SK-N-SH treated with all-trans-retinoic acid at 6 μM for 48 hours (cell line): ENCODE measurements at regions not wholly inside any gene's neighbourhood (a gene's known extent, or its start where the extent isn't known, plus 50 kb on each side); places are given as distances from the start of the nearest gene placed in this dataset.

ENCODE experiments used
- ATAC-seq: fragments of 200-7000 bp; cut with Tn5 transposase; 3 replicates; pipeline ENCODE4 v1.9.1; 2020; ENCODE audit warnings: mild to moderate bottlenecking, moderate library complexity
- ARNTL ChIP-seq: fragments of 450-650 bp; formaldehyde crosslinking; IDR thresholded peaks from 2 replicates; pipeline ENCODE4 v1.5.0; 2020; ENCODE audit warnings: low read depth, mild to moderate bottlenecking, moderate library complexity, borderline replicate concordance
- BACH2 ChIP-seq: fragments of 250-450 bp; sonication (Bioruptor Pico); IDR thresholded peaks from 2 replicates; pipeline ENCODE4 v1.9.0; 2021; ENCODE audit warnings: mild to moderate bottlenecking, borderline replicate concordance
- CSDC2 ChIP-seq: fragments of 250-450 bp; sonication (Bioruptor Pico); IDR thresholded peaks from 2 replicates; pipeline ENCODE4 v1.5.0; 2020; ENCODE audit warnings: mild to moderate bottlenecking, moderate library complexity
- ESRRG ChIP-seq: fragments of 250-450 bp; sonication (Bioruptor Pico); IDR thresholded peaks from 2 replicates; pipeline ENCODE4 v1.6.1; 2021; ENCODE audit warnings: mild to moderate bottlenecking
- GLIS3 ChIP-seq: fragments of 250-450 bp; sonication (Bioruptor Pico); IDR thresholded peaks from 2 replicates; pipeline ENCODE4 v1.5.0; 2020; ENCODE audit warnings: mild to moderate bottlenecking, moderate library complexity
- ISL1 ChIP-seq: fragments of 250-450 bp; sonication (Bioruptor Pico); IDR thresholded peaks from 2 replicates; pipeline ENCODE4 v2.1.2; 2022; ENCODE audit warnings: mild to moderate bottlenecking, moderate library complexity
- OSR1 ChIP-seq: fragments of 250-450 bp; sonication (Bioruptor Pico); IDR thresholded peaks from 2 replicates; pipeline ENCODE4 v1.8.0; 2022; ENCODE audit warnings: moderate library complexity, mild to moderate bottlenecking, inconsistent platforms
- PATZ1 ChIP-seq: fragments of 250-450 bp; sonication (Bioruptor Pico); IDR thresholded peaks from 2 replicates; pipeline ENCODE4 v1.8.0; 2020; ENCODE audit warnings: mild to moderate bottlenecking, moderate library complexity, borderline replicate concordance
- POU6F1 ChIP-seq: fragments of 250-450 bp; sonication (Bioruptor Pico); IDR thresholded peaks from 2 replicates; pipeline ENCODE4 v1.8.0; 2021; ENCODE audit warnings: low read depth, mild to moderate bottlenecking, moderate library complexity, borderline replicate concordance
- RARB ChIP-seq: fragments of 250-450 bp; sonication (Bioruptor Pico); IDR thresholded peaks from 2 replicates; pipeline ENCODE4 v1.8.0; 2021; ENCODE audit warnings: mild to moderate bottlenecking, moderate library complexity
- SNAI2 ChIP-seq: fragments of 250-450 bp; sonication (Bioruptor Pico); IDR thresholded peaks from 2 replicates; pipeline ENCODE4 v1.5.0; 2020; ENCODE audit warnings: mild to moderate bottlenecking, moderate library complexity
- TCF4 ChIP-seq: fragments of 250-450 bp; sonication (Bioruptor Pico); IDR thresholded peaks from 2 replicates; pipeline ENCODE4 v1.8.0; 2021; ENCODE audit warnings: mild to moderate bottlenecking, moderate library complexity, borderline replicate concordance
- TOX ChIP-seq: fragments of 250-450 bp; sonication (Bioruptor Pico); IDR thresholded peaks from 2 replicates; pipeline ENCODE4 v1.8.0; 2021; ENCODE audit warnings: mild to moderate bottlenecking, moderate library complexity, borderline replicate concordance
- TSHZ2 ChIP-seq: fragments of 250-450 bp; sonication (Bioruptor Pico); IDR thresholded peaks from 2 replicates; pipeline ENCODE4 v1.5.0; 2020; ENCODE audit warnings: mild to moderate bottlenecking, moderate library complexity
- ZFP3 ChIP-seq: fragments of 250-450 bp; sonication (Bioruptor Pico); IDR thresholded peaks from 2 replicates; pipeline ENCODE4 v1.5.0; 2020; ENCODE audit warnings: mild to moderate bottlenecking, moderate library complexity
- ZFP30 ChIP-seq: fragments of 450-650 bp; formaldehyde crosslinking; IDR thresholded peaks from 2 replicates; pipeline ENCODE4 v1.5.0; 2022; ENCODE audit warnings: mild to moderate bottlenecking, moderate library complexity
- ZNF565 ChIP-seq: fragments of 450-650 bp; formaldehyde crosslinking; conservative IDR thresholded peaks from 2 replicates; pipeline ENCODE4 v1.5.0; 2020; ENCODE audit warnings: low read depth, mild to moderate bottlenecking, moderate library complexity
- ZNF70 ChIP-seq: fragments of 450-650 bp; formaldehyde crosslinking; IDR thresholded peaks from 2 replicates; pipeline ENCODE4 v1.5.0; 2020; ENCODE audit warnings: mild to moderate bottlenecking, moderate library complexity
- ZNF8 ChIP-seq: fragments of 450-650 bp; formaldehyde crosslinking; IDR thresholded peaks from 2 replicates; pipeline ENCODE4 v1.5.0; 2020; ENCODE audit warnings: mild to moderate bottlenecking, moderate library complexity

- TF ChIP-seq RARB (CRISPR knock-in tag) (no peak), TOX (no peak), ISL1 (CRISPR knock-in tag) (no peak), ZNF565 (no peak), ZFP3 (CRISPR knock-in tag) (no peak), ESRRG (no peak), BACH2 (CRISPR knock-in tag) (no peak), ZNF8 (CRISPR knock-in tag) (no peak), TSHZ2 (no peak), GLIS3 (CRISPR knock-in tag) (no peak), ARNTL (CRISPR knock-in tag) (no peak), OSR1 (CRISPR knock-in tag) (no peak), ZNF70 (CRISPR knock-in tag) (no peak)
- TF ChIP-seq, all 23 proteins: peak for 0
- ATAC-seq = no peak
Observed at GRCh38 chr11:69355346-69355940, 61.5 kb downstream of the MYEOV start.

GRCh38 chr11:69355959-69356702, 62.2 kb downstream of the MYEOV start:
- TF ChIP-seq ZNF70 (CRISPR knock-in tag) (no peak), BACH2 (CRISPR knock-in tag) (no peak), ZNF8 (CRISPR knock-in tag) (no peak)
- TF ChIP-seq, all 23 proteins: peak for 0
- ATAC-seq = no peak

GRCh38 chr11:69356703-69357457, 62.9 kb downstream of the MYEOV start:
- TF ChIP-seq POU6F1 (no peak), ZFP3 (CRISPR knock-in tag) (no peak), PATZ1 (CRISPR knock-in tag) (no peak), RARB (CRISPR knock-in tag) (no peak), ISL1 (CRISPR knock-in tag) (no peak), CSDC2 (no peak), ZFP30 (CRISPR knock-in tag) (no peak), ARNTL (CRISPR knock-in tag) (no peak), TOX (no peak), ZNF8 (CRISPR knock-in tag) (no peak), BACH2 (CRISPR knock-in tag) (no peak), ZNF70 (CRISPR knock-in tag) (no peak)
- no peak for ATAC-seq

GRCh38 chr11:69357458-69358397, 63.8 kb downstream of the MYEOV start:
- TF ChIP-seq ZNF8 (CRISPR knock-in tag) (no peak), TCF4 (no peak), POU6F1 (no peak), CSDC2 (no peak), ZFP30 (CRISPR knock-in tag) (no peak), ARNTL (CRISPR knock-in tag) (no peak), RARB (CRISPR knock-in tag) (no peak), SNAI2 (no peak)

More at GRCh38 chr11:69357458-69358397, 63.8 kb downstream of the MYEOV start:
- ATAC-seq = no peak
